Heart right ventricle (tissue), 16 donors: ENCODE measurements at regions not wholly inside any gene's neighbourhood (a gene's known extent, or its start where the extent isn't known, plus 50 kb on each side); places are given as distances from the start of the nearest gene placed in this dataset.

Source experiments
- ATAC-seq, 8 donors: fragments of 200-7000 bp; cut with Tn5 transposase; one replicate each; pipeline ENCODE4 v1.9.1; 2020; ENCODE audit warnings: mild to moderate bottlenecking in 8 of 8, moderate library complexity in 8 of 8, moderate number of reproducible peaks in 1 of 8
- DNase-seq, 2 donors: peaks; one replicate each; pipeline ENCODE4 v3.0.0-alpha.2; 2020
- H3K27ac ChIP-seq, 10 donors: fragments of 200-600 bp; sonication (generic) in 2 of 10; one replicate each; pipeline versions ENCODE4 v1.5.0 to v1.8.0; 2020 to 2022; ENCODE audit warnings: mild to moderate bottlenecking in 3 of 10
- H3K27me3 ChIP-seq, 7 donors: fragments of 200-600 bp; one replicate each; pipeline ENCODE4 v1.8.0; 2021 to 2022; ENCODE audit warnings: mild to moderate bottlenecking in 2 of 7
- H3K36me3 ChIP-seq, 9 donors: fragments of 200-600 bp; sonication (generic) in 1 of 9; one replicate each; pipeline versions ENCODE4 v1.5.0 to v1.8.0; 2020 to 2022; ENCODE audit warnings: mild to moderate bottlenecking in 2 of 9
- H3K4me1 ChIP-seq, 9 donors: fragments of 200-600 bp; sonication (generic) in 1 of 9; one replicate each; pipeline versions ENCODE4 v1.5.0 to v1.8.0; 2020 to 2022; ENCODE audit warnings: mild to moderate bottlenecking in 4 of 9
- H3K4me3 ChIP-seq, 10 donors: fragments of 200-600 bp; sonication (generic) in 2 of 10; one replicate each; pipeline versions ENCODE4 v1.5.0 to v1.8.0; 2020 to 2022; ENCODE audit warnings: mild to moderate bottlenecking in 7 of 10, moderate library complexity in 2 of 10
- H3K9me3 ChIP-seq, 11 donors: fragments of 200-600 bp in 10 of 11; sonication (generic) in 2 of 11; one replicate each; pipeline versions ENCODE4 v1.5.0 to v1.8.0; 2013 to 2022; ENCODE audit warnings: mild to moderate bottlenecking in 2 of 11, control low read depth in 1 of 11, moderate library complexity in 1 of 11
- CTCF ChIP-seq, 9 donors: fragments of 200-600 bp; sonication (generic) in 2 of 9; IDR thresholded peaks; one replicate each; pipeline versions ENCODE4 v1.5.0 to v1.8.0; 2021 to 2022; ENCODE audit warnings: antibody characterized with exemption in 9 of 9, mild to moderate bottlenecking in 5 of 9, moderate library complexity in 1 of 9
- WGBS, 2 donors: extraction: QIAGEN DNeasy Blood & Tissue Kit; methylation state at CpG; one replicate each; pipeline ENCODE4 v1.1.7; 2013; ENCODE audit warnings: inconsistent platforms in 1 of 2; 5-methylcytosine and 5-hydroxymethylcytosine counted together
- intact Hi-C, 10 donors: fragments of 100-400 bp; cut with DNase I; formaldehyde crosslinking; loops; one replicate each; pipeline versions ENCODE4 v1.11.1 to v1.14.2; 2022
- donor health status: Arrhythmogenic right ventricular cardiomyopathy.
- donor health status: ischemic (EF 13 %, LVEDD 7.1; RV severe dilation, severe dysfunction).
- donor health status: healthy with polysubstance abuse.
- donor health status: DM: no; HTN: yes; CAD: no.
- donor health status: DM: no; HTN: no; CAD: no.
- donor health status: ischemic (EF 25% LVEDD 6.9; RV normal size, moderate dysfunction).
- donor health status: ischemic (EF 25% LVEDD 5.7; RV mildly dilated, moderate dysfunction).
- donor health status: healthy.
- donor health status: DM: yes; HTN: yes; CAD: no.
- donor health status: Ischemic cardiomyopathy.
- donor health status: ischemic (EF 35%, LVEDD 5.7; RV mildly dilated, moderate dysfunction).
- donor health status: nonischemic (EF 11% LVEDD 7.7; RV severe dilation, severe dysfunction).
- donor health status: DM: yes; HTN: yes; CAD: no.
- donor health status: PGD.
- donor health status: ischemic (EF 29% LVEDD 5.4; RV normal size, mild dysfunction).
- donor health status: nonischemic (EF 23%, LVEDD 6.1; RV moderate dilation, normal function).

DNA sequence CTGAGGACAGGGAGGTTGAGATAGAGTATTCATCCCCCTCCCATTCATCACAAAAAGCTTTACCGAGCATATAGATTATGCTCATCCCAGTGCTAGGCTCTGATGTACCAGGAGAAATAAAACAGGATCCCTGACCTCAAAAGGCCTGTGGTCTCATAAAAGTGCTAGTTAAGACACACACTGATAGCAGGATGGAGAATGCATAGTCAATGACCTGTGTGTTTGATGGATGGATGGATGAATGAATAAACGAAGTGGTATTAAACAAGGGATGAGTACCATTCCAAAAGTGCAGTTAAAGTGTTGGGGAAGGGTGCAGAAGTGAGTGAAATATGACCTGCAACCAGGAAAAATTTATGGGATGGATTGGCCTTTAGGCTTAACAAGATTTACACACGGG, 133.9 kb upstream of the NUDT7 start:
- H3K27me3 ChIP-seq: peaks cover 0 to 23% (median 0%) of the 10 kb centered on the region in 7 donors
- intact Hi-C loops: loop anchor here in 2 of 10 donors (5.0 to 10.0 kb wide), 2 partner anchors 74 to 154 kb away; partner anchors contain the start of gene ADAMTS18 (in 1 of the 2)
- ATAC-seq: no peak
- H3K4me1 ChIP-seq: peaks cover 0 to 14% (median 2%) of the 10 kb centered on the region in 9 donors
- H3K36me3 ChIP-seq: no peaks in the 10 kb centered on the region
- H3K27ac ChIP-seq: no peak overlapping the region
- WGBS, 2 donors: 71 to 82% methylated on average over 3 of the region's 3 CpGs
- H3K4me3 ChIP-seq: no peak overlapping the region
- DNase-seq: no peak
- no peaks in the 10 kb centered on the region for H3K9me3 ChIP-seq
- TF ChIP-seq CTCF (IDR thresholded peaks at IDR 0.05): no peak

DNA sequence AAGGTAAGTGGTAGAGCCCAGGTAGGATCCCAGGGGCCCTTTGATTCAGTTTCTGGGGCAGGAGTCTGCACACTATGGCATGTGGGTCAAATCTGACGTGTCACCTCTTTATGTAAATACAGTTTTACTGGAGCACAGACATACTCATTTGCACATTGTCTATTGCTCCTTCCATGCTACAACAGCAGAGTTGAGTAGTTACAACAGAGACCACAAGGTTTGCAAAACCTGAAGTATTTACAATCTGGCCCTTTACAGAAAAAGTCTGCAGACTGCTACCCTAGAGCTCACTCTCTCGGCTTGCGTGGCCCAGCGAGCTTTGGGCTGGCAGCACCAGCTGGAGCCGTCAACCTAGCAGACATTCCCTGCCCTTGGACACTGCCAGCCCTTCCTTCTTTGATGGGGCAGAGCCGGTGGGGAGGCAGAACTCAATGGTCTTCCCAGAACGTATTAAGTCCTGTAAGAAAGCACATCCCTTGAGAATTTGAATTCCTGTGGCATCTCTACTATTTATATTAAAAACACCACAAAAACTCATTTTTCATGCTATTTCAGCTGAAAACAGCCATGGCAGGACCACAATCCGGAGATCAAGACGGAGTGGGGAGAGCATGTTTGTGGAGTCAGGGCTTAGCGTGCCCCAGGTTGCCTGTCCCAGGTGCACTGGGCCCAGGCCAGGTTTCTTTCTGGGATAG, 133.1 kb upstream of the NUDT7 start:
- no peak overlapping the region for H3K4me3 ChIP-seq
- no peak for DNase-seq
- peaks cover 0 to 18% (median 0%) of the 10 kb centered on the region in 9 donors for H3K4me1 ChIP-seq
- no peaks in the 10 kb centered on the region for H3K9me3 ChIP-seq
- no peak for TF ChIP-seq CTCF (IDR thresholded peaks at IDR 0.05)
- H3K36me3 ChIP-seq: no peaks in the 10 kb centered on the region
- H3K27ac ChIP-seq: no peak overlapping the region
- no peak for ATAC-seq
- 86 to 90% methylated on average over 10 of the region's 10 CpGs for WGBS, 2 donors
- intact Hi-C loops: loop anchor here in 2 of 10 donors (5.0 to 10.0 kb wide), 2 partner anchors 73 to 154 kb away; partner anchors contain the start of gene ADAMTS18 (in 1 of the 2)
- H3K27me3 ChIP-seq: peaks cover 0 to 16% (median 0%) of the 10 kb centered on the region in 7 donors

DNA sequence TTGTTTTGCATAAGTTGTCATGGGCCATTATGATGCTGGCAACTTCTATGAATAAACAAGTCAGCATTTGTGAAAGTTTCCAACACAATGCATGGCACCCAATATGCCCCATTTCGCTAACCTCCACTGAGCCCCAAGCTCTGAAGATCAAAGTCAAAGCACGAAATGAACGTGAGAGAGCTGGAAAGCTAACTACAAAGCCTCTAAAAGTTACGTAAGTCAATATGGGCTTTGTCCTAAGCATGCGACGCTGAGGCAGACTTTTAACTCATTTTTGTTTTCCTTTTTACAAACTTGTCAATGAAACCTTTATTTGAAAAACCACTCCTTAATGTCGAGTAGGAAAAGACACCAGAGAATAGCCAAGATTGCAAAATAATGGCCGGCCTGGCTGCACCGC, 131.6 kb upstream of the NUDT7 start:
- Histone ChIP-seq H3K36me3 (no peaks in the 10 kb centered on the region), H3K27ac (no peak overlapping the region), H3K9me3 (no peaks in the 10 kb centered on the region), H3K4me1 (peaks cover 0 to 24% (median 5%) of the 10 kb centered on the region in 9 donors), H3K27me3 (peaks cover 0 to 16% (median 0%) of the 10 kb centered on the region in 7 donors), H3K4me3 (no peak overlapping the region)
- WGBS, 2 donors: 90 to 91% methylated on average over 9 of the region's 9 CpGs
- DNase-seq: no peak
- no peak for TF ChIP-seq CTCF (IDR thresholded peaks at IDR 0.05)
- intact Hi-C loops: no loop called here
- ATAC-seq: no peak

DNA sequence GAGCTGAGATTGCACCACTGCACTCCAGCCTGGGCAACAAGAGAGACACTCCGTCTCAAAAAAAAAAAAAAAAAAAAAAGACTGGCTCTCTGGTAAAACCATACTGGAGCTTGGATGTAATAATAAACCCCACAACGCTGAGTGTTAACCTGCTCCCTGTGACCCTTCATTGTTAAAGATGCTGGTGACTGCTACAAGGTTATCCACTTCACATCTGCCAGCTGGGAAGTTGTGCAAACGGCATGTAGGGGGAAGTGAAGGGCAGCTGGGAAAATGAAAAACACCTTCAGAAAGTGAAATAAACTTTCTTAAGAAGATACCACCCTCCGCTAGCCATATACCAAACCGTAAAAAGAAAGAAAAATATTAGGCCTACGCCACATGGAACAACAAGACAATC, 131.0 kb upstream of the NUDT7 start:
- TF ChIP-seq CTCF (IDR thresholded peaks at IDR 0.05): no peak
- Histone ChIP-seq H3K36me3 (no peaks in the 10 kb centered on the region), H3K9me3 (no peaks in the 10 kb centered on the region), H3K27ac (peak overlapping the region in 1 of 10 donors; percentile 17), H3K27me3 (peaks cover 0 to 16% (median 0%) of the 10 kb centered on the region in 7 donors), H3K4me3 (no peak overlapping the region), H3K4me1 (peaks cover 0 to 22% (median 3%) of the 10 kb centered on the region in 9 donors)
- intact Hi-C loops: no loop called here
- DNase-seq (no peak), ATAC-seq (no peak)
- WGBS, 2 donors: 71 to 73% methylated on average over 6 of the region's 6 CpGs
